ENCODE measurements at regions not wholly inside any gene's neighbourhood (a gene's known extent, or its start where the extent isn't known, plus 50 kb on each side); places are given as distances from the start of the nearest gene placed in this dataset.
"Not testable (repeated sequence)": the region's sequence is repeated elsewhere in the genome, so short reads cannot be mapped to it uniquely, and the experiment has no call there.

GRCh38 chr18:52152036-52152435 lies 188.0 kb upstream of the DCC start:
- no peak for TF ChIP-seq CTCF (IDR thresholded peaks at IDR 0.05; ENCODE audit: control extremely low read depth, extremely low read depth)
- WGBS, 2 donors, result 79 to 81% methylated on average over 3 of the region's 3 CpGs
- H3K36me3 ChIP-seq (ENCODE audit: control insufficient read depth in 4 of 4, insufficient read depth in 4 of 4, low read length in 4 of 4), result no peaks in the 10 kb centered on the region
- no peak overlapping the region for H3K27ac ChIP-seq (ENCODE audit: low read depth in 1 of 2, low read length in 1 of 2)
- no peak for DNase-seq
- no peaks in the 10 kb centered on the region for H3K27me3 ChIP-seq (ENCODE audit: control insufficient read depth in 3 of 3, insufficient read depth in 3 of 3, low read length in 2 of 3)
- H3K4me1 ChIP-seq (ENCODE audit: control insufficient read depth in 5 of 5, insufficient read depth in 5 of 5, low read length in 5 of 5), result no peaks in the 10 kb centered on the region
- peaks cover 0 to 4% (median 3%) of the 10 kb centered on the region in 4 donors for H3K9me3 ChIP-seq (ENCODE audit: control insufficient read depth in 4 of 4, insufficient read depth in 3 of 4, low read length in 3 of 4)
- H3K9ac ChIP-seq (ENCODE audit: insufficient read depth in 1 of 2, low read length in 2 of 2), result no peak overlapping the region
- no peak overlapping the region for H3K4me3 ChIP-seq
- no peak for ATAC-seq (ENCODE audit: insufficient read depth, low FRiP score)

- H3K4me1 ChIP-seq (ENCODE audit: control insufficient read depth in 5 of 5, insufficient read depth in 5 of 5, low read length in 5 of 5), result no peaks in the 10 kb centered on the region
- ATAC-seq (ENCODE audit: insufficient read depth, low FRiP score) (no peak), DNase-seq (no peak)
- H3K9me3 ChIP-seq (ENCODE audit: control insufficient read depth in 4 of 4, insufficient read depth in 3 of 4, low read length in 3 of 4), result no peaks in the 10 kb centered on the region
- no peak for TF ChIP-seq CTCF (IDR thresholded peaks at IDR 0.05; ENCODE audit: control extremely low read depth, extremely low read depth)
- H3K9ac ChIP-seq (ENCODE audit: insufficient read depth in 1 of 2, low read length in 2 of 2), result no peak overlapping the region
- no peaks in the 10 kb centered on the region for H3K27me3 ChIP-seq (ENCODE audit: control insufficient read depth in 3 of 3, insufficient read depth in 3 of 3, low read length in 2 of 3)
- H3K4me3 ChIP-seq, result no peak overlapping the region
- no peaks in the 10 kb centered on the region for H3K36me3 ChIP-seq (ENCODE audit: control insufficient read depth in 4 of 4, insufficient read depth in 4 of 4, low read length in 4 of 4)
- no peak overlapping the region for H3K27ac ChIP-seq (ENCODE audit: low read depth in 1 of 2, low read length in 1 of 2)
These were observed 183.8 kb upstream of the DCC start for GRCh38 chr18:52156166-52156565.

- no peak overlapping the region for H3K4me3 ChIP-seq
- ATAC-seq (ENCODE audit: insufficient read depth, low FRiP score) (no peak), DNase-seq (no peak)
- H3K4me1 ChIP-seq (ENCODE audit: control insufficient read depth in 5 of 5, insufficient read depth in 5 of 5, low read length in 5 of 5), result no peaks in the 10 kb centered on the region
- peaks cover 0 to 1% (median 0%) of the 10 kb centered on the region in 4 donors for H3K9me3 ChIP-seq (ENCODE audit: control insufficient read depth in 4 of 4, insufficient read depth in 3 of 4, low read length in 3 of 4)
- H3K36me3 ChIP-seq (ENCODE audit: control insufficient read depth in 4 of 4, insufficient read depth in 4 of 4, low read length in 4 of 4), result no peaks in the 10 kb centered on the region
- no peak overlapping the region for H3K9ac ChIP-seq (ENCODE audit: insufficient read depth in 1 of 2, low read length in 2 of 2)
- WGBS, 2 donors, result 74 to 88% methylated on average over 2 of the region's 2 CpGs
- TF ChIP-seq CTCF (IDR thresholded peaks at IDR 0.05; ENCODE audit: control extremely low read depth, extremely low read depth), result no peak
- no peak overlapping the region for H3K27ac ChIP-seq (ENCODE audit: low read depth in 1 of 2, low read length in 1 of 2)
- no peaks in the 10 kb centered on the region for H3K27me3 ChIP-seq (ENCODE audit: control insufficient read depth in 3 of 3, insufficient read depth in 3 of 3, low read length in 2 of 3)
These were observed 179.4 kb upstream of the DCC start for GRCh38 chr18:52160636-52161035.

- Histone ChIP-seq H3K4me1 (ENCODE audit: control insufficient read depth in 5 of 5, insufficient read depth in 5 of 5, low read length in 5 of 5) (no peaks in the 10 kb centered on the region), H3K27me3 (ENCODE audit: control insufficient read depth in 3 of 3, insufficient read depth in 3 of 3, low read length in 2 of 3) (no peaks in the 10 kb centered on the region), H3K4me3 (no peak overlapping the region), H3K36me3 (ENCODE audit: control insufficient read depth in 4 of 4, insufficient read depth in 4 of 4, low read length in 4 of 4) (no peaks in the 10 kb centered on the region), H3K9me3 (ENCODE audit: control insufficient read depth in 4 of 4, insufficient read depth in 3 of 4, low read length in 3 of 4) (peaks cover 0 to 1% (median 0%) of the 10 kb centered on the region in 4 donors), H3K9ac (ENCODE audit: insufficient read depth in 1 of 2, low read length in 2 of 2) (no peak overlapping the region), H3K27ac (ENCODE audit: low read depth in 1 of 2, low read length in 1 of 2) (no peak overlapping the region)
- ATAC-seq (ENCODE audit: insufficient read depth, low FRiP score) (no peak), DNase-seq (no peak)
- TF ChIP-seq CTCF (IDR thresholded peaks at IDR 0.05; ENCODE audit: control extremely low read depth, extremely low read depth), result no peak
- 92 to 96% methylated on average over 1 of the region's 1 CpG for WGBS, 2 donors
These were observed 176.5 kb upstream of the DCC start for GRCh38 chr18:52163478-52163877.

GRCh38 chr18:52168131-52168530 lies 171.9 kb upstream of the DCC start:
- H3K27me3 ChIP-seq (ENCODE audit: control insufficient read depth in 3 of 3, insufficient read depth in 3 of 3, low read length in 2 of 3), result not testable (repeated sequence)

More at GRCh38 chr18:52168131-52168530, 171.9 kb upstream of the DCC start:
- not testable (repeated sequence) for H3K4me3 ChIP-seq; ATAC-seq (ENCODE audit: insufficient read depth, low FRiP score); DNase-seq; H3K9ac ChIP-seq (ENCODE audit: insufficient read depth in 1 of 2, low read length in 2 of 2); H3K9me3 ChIP-seq (ENCODE audit: control insufficient read depth in 4 of 4, insufficient read depth in 3 of 4, low read length in 3 of 4); H3K36me3 ChIP-seq (ENCODE audit: control insufficient read depth in 4 of 4, insufficient read depth in 4 of 4, low read length in 4 of 4); H3K4me1 ChIP-seq (ENCODE audit: control insufficient read depth in 5 of 5, insufficient read depth in 5 of 5, low read length in 5 of 5); H3K27ac ChIP-seq (ENCODE audit: low read depth in 1 of 2, low read length in 1 of 2)
- WGBS, 2 donors, result 74 to 89% methylated on average over 3 of the region's 3 CpGs

Data from lung (tissue), 11 donors.